AG04450 (cell line): ENCODE measurements at regions not wholly inside any gene's neighbourhood (a gene's known extent, or its start where the extent isn't known, plus 50 kb on each side); places are given as distances from the start of the nearest gene placed in this dataset.
A peak's percentile ranks its signal among the peaks of the same experiment; 100 is the strongest.

ENCODE experiments used
- CTCF ChIA-PET: fragments of 300-600, 350-600 bp; formaldehyde crosslinking; extraction: SDS; loops from one replicate; lab custom pipeline; 2022; ENCODE audit warnings: antibody characterized with exemption, inconsistent platforms; lab: Charles Lee
- POLR2A ChIA-PET: fragments of 350-600 bp; formaldehyde crosslinking; extraction: SDS; loops from one replicate; lab custom pipeline; 2021; ENCODE audit warnings: antibody characterized with exemption, inconsistent platforms; lab: Yijun Ruan, JAX
- DNase-seq: peaks from one replicate; pipeline ENCODE4 v3.0.0-alpha.2; 2011; ENCODE audit warnings: low read depth, low spot score
- H3K27ac ChIP-seq: one replicate; pipeline ENCODE4 v1.5.1; 2012; ENCODE audit warnings: low read depth, low read length, control low read depth
- H3K27me3 ChIP-seq: one replicate; pipeline ENCODE4 v1.6.0; 2012; ENCODE audit warnings: low read length; ENCODE audit not compliant: control insufficient read depth, insufficient read depth
- H3K4me3 ChIP-seq: 2 replicates; pipeline ENCODE4 v1.5.1; 2011; ENCODE audit warnings: mild to moderate bottlenecking, low read depth, low read length, control low read depth
- H3K9me3 ChIP-seq: 2 replicates; pipeline ENCODE4 v1.5.1; 2012; ENCODE audit warnings: low read length; ENCODE audit not compliant: control insufficient read depth, insufficient read depth
- CTCF ChIP-seq: IDR thresholded peaks from 2 replicates; pipeline ENCODE4 v1.5.1; 2011; ENCODE audit warnings: low read depth, low read length, control low read depth, inconsistent platforms

- no peak overlapping the region for H3K27ac ChIP-seq
- TF ChIP-seq CTCF, result no peak
- H3K9me3 ChIP-seq, result no peaks in the 10 kb centered on the region; the same call in 1 of the 2 replicates
- no peak overlapping the region for H3K4me3 ChIP-seq
- ChIA-PET CTCF (interaction anchor here (0.6 kb wide), 1 partner anchor 52 kb away, joined by 3 read pairs; no protein-coding TSS in a partner anchor), POLR2A (no interaction called here)
- H3K27me3 ChIP-seq, result no peaks in the 10 kb centered on the region
- no peak for DNase-seq
Measured at GRCh38 chr12:124431971-124432370, 135.4 kb downstream of the NCOR2 start.

GRCh38 chr12:124430491-124430890, 135.6 kb downstream of the RFLNA start:
- TF ChIP-seq CTCF, result no peak
- Histone ChIP-seq H3K27me3 (no peaks in the 10 kb centered on the region), H3K27ac (no peak overlapping the region), H3K9me3 (no peaks in the 10 kb centered on the region), H3K4me3 (no peak overlapping the region)
- ChIA-PET POLR2A (no interaction called here), CTCF (no interaction called here)
- no peak for DNase-seq

GRCh38 chr12:124429535-124429934, 134.6 kb downstream of the RFLNA start:
- ChIA-PET CTCF (interaction anchor here (2.1 kb wide), 1 partner anchor 338 kb away, joined by 5 read pairs; no protein-coding TSS in a partner anchor), POLR2A (no interaction called here)
- Histone ChIP-seq H3K27ac (no peak overlapping the region), H3K4me3 (no peak overlapping the region), H3K9me3 (no peaks in the 10 kb centered on the region), H3K27me3 (no peaks in the 10 kb centered on the region)
- no peak for TF ChIP-seq CTCF
- no peak for DNase-seq

- POLR2A ChIA-PET, result no interaction called here
- TF ChIP-seq CTCF, result no peak
Measured at GRCh38 chr12:124428792-124429281, 133.9 kb downstream of the RFLNA start.

GRCh38 chr12:124428136-124428791, 133.4 kb downstream of the RFLNA start:
- peak; percentile 30 for DNase-seq
- TF ChIP-seq CTCF, result 0 out of 2 replicates have a peak, but pooled peaks have one; percentile 5
- POLR2A ChIA-PET, result interaction anchor here (0.9 kb wide), 1 partner anchor 9 kb away, joined by 4 read pairs; no protein-coding TSS in a partner anchor
- Histone ChIP-seq H3K27me3 (no peaks in the 10 kb centered on the region), H3K27ac (peak overlapping the region; percentile 39), H3K9me3 (no peaks in the 10 kb centered on the region), H3K4me3 (no peak overlapping the region)
- CTCF ChIA-PET, result interaction anchor here (2.1 kb wide), 1 partner anchor 339 kb away, joined by 5 read pairs; no protein-coding TSS in a partner anchor

More at GRCh38 chr12:124428792-124429281, 133.9 kb downstream of the RFLNA start:
- CTCF ChIA-PET, result interaction anchor here (2.1 kb wide), 1 partner anchor 338 kb away, joined by 5 read pairs; no protein-coding TSS in a partner anchor
- H3K27me3 ChIP-seq, result no peaks in the 10 kb centered on the region
- H3K4me3 ChIP-seq, result no peak overlapping the region
- DNase-seq, result no peak
- H3K27ac ChIP-seq, result no peak overlapping the region
- no peaks in the 10 kb centered on the region for H3K9me3 ChIP-seq
